ENCODE measurements at regions not wholly inside any gene's neighbourhood (a gene's known extent, or its start where the extent isn't known, plus 50 kb on each side); places are given as distances from the start of the nearest gene placed in this dataset.

- H3K4me2 ChIP-seq (ENCODE audit: low read depth, low read length, poor library complexity, severe bottlenecking) = no peak overlapping the region
- H3F3A ChIP-seq (ENCODE audit: insufficient read depth) = no peaks in the 10 kb centered on the region
- H3K27ac ChIP-seq (ENCODE audit: low read depth, low read length) = no peak overlapping the region
- no peaks in the 10 kb centered on the region for H3K9me3 ChIP-seq (ENCODE audit: insufficient read depth, low read length)
- no peaks in the 10 kb centered on the region for H3K36me3 ChIP-seq (ENCODE audit: low read length)
- TF ChIP-seq EZH2phosphoT487 (conservative IDR thresholded peaks at IDR 0.05; ENCODE audit: low read length) = no peak
- TF ChIP-seq, protein P1, sequence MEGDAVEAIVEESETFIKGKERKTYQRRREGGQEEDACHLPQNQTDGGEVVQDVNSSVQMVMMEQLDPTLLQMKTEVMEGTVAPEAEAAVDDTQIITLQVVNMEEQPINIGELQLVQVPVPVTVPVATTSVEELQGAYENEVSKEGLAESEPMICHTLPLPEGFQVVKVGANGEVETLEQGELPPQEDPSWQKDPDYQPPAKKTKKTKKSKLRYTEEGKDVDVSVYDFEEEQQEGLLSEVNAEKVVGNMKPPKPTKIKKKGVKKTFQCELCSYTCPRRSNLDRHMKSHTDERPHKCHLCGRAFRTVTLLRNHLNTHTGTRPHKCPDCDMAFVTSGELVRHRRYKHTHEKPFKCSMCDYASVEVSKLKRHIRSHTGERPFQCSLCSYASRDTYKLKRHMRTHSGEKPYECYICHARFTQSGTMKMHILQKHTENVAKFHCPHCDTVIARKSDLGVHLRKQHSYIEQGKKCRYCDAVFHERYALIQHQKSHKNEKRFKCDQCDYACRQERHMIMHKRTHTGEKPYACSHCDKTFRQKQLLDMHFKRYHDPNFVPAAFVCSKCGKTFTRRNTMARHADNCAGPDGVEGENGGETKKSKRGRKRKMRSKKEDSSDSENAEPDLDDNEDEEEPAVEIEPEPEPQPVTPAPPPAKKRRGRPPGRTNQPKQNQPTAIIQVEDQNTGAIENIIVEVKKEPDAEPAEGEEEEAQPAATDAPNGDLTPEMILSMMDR (IDR thresholded peaks at IDR 0.05; ENCODE audit: insufficient read depth, low read length, poor library complexity, severe bottlenecking) = no peak
- no peaks in the 10 kb centered on the region for H3K79me2 ChIP-seq (ENCODE audit: insufficient read depth, low read length)
- H4K20me1 ChIP-seq (ENCODE audit: low read depth, low read length) = no peaks in the 10 kb centered on the region
- H2AFZ ChIP-seq (ENCODE audit: low read depth, low read length, severe bottlenecking) = no peak overlapping the region
- no peaks in the 10 kb centered on the region for H3K27me3 ChIP-seq (ENCODE audit: low read length)
- H3K4me3 ChIP-seq (ENCODE audit: insufficient read depth, low read length, poor library complexity, severe bottlenecking) = no peak overlapping the region
- no peak overlapping the region for H3K9ac ChIP-seq (ENCODE audit: low read length)
- no peaks in the 10 kb centered on the region for H3K9me2 ChIP-seq (replicated peaks; ENCODE audit: insufficient read depth, low read length)
Measured at GRCh38 chr18:38481576-38481975, 916.0 kb upstream of the CELF4 start.

DNA sequence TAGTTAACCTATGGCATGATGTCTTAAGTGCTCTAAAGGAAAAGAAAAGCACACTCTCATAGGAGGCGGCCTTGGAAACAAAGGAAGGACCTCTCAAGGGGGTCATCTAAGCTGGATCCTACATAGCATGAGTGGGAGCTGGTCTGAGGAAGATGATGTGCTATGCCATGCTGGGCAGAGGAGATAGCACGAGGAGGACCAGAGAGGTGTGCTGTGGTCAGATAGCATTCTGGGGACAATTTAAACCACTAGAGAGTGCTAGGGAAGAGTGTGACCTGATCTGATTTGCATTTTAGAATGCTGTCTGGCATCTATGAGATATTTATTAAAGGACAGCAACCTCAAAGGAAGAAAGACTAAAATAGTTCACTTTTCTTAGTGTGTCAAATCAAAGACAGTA is 910.1 kb upstream of the CELF4 start:
- Histone ChIP-seq H3K9me2 (replicated peaks; ENCODE audit: insufficient read depth, low read length) (no peaks in the 10 kb centered on the region), H3K4me2 (ENCODE audit: low read depth, low read length, poor library complexity, severe bottlenecking) (no peak overlapping the region), H3K36me3 (ENCODE audit: low read length) (no peaks in the 10 kb centered on the region), H3F3A (ENCODE audit: insufficient read depth) (no peaks in the 10 kb centered on the region), H3K79me2 (ENCODE audit: insufficient read depth, low read length) (no peaks in the 10 kb centered on the region), H3K27ac (ENCODE audit: low read depth, low read length) (no peak overlapping the region), H3K9ac (ENCODE audit: low read length) (no peak overlapping the region), H2AFZ (ENCODE audit: low read depth, low read length, severe bottlenecking) (no peak overlapping the region), H3K27me3 (ENCODE audit: low read length) (no peaks in the 10 kb centered on the region), H3K9me3 (ENCODE audit: insufficient read depth, low read length) (no peaks in the 10 kb centered on the region), H3K4me3 (ENCODE audit: insufficient read depth, low read length, poor library complexity, severe bottlenecking) (no peak overlapping the region), H4K20me1 (ENCODE audit: low read depth, low read length) (no peaks in the 10 kb centered on the region)
- TF ChIP-seq, protein P1 (IDR thresholded peaks at IDR 0.05; ENCODE audit: insufficient read depth, low read length, poor library complexity, severe bottlenecking) = no peak
- TF ChIP-seq EZH2phosphoT487 (conservative IDR thresholded peaks at IDR 0.05; ENCODE audit: low read length) = no peak

DNA sequence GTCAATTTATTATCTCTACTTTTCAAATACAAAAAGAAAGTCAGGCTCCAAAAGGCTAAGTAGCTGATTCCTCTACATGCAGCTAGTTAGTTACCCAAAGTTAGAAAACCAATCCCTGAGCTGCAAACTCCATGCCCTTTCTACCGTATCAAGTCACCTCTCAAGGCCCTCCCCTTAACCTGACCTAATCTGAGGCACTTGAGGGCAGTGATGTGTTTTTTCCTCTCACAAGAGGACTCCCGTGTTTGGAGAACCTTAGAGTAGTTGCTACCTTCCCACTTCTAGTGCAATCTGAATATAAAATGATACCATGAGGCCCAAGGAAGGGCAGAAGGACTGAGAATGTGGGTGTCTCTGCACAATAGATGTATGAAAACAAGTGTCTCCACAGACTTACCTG is 907.9 kb upstream of the CELF4 start:
- no peaks in the 10 kb centered on the region for H3K27me3 ChIP-seq (ENCODE audit: low read length)
- no peak overlapping the region for H3K9ac ChIP-seq (ENCODE audit: low read length)
- H3K9me2 ChIP-seq (replicated peaks; ENCODE audit: insufficient read depth, low read length) = no peaks in the 10 kb centered on the region
- no peak overlapping the region for H2AFZ ChIP-seq (ENCODE audit: low read depth, low read length, severe bottlenecking)
- H3K9me3 ChIP-seq (ENCODE audit: insufficient read depth, low read length) = no peaks in the 10 kb centered on the region
- no peaks in the 10 kb centered on the region for H3F3A ChIP-seq (ENCODE audit: insufficient read depth)
- no peak overlapping the region for H3K4me2 ChIP-seq (ENCODE audit: low read depth, low read length, poor library complexity, severe bottlenecking)
- no peaks in the 10 kb centered on the region for H4K20me1 ChIP-seq (ENCODE audit: low read depth, low read length)
- TF ChIP-seq EZH2phosphoT487 (conservative IDR thresholded peaks at IDR 0.05; ENCODE audit: low read length) = no peak
- TF ChIP-seq, protein P1 (IDR thresholded peaks at IDR 0.05; ENCODE audit: insufficient read depth, low read length, poor library complexity, severe bottlenecking) = no peak
- no peak overlapping the region for H3K27ac ChIP-seq (ENCODE audit: low read depth, low read length)
- H3K36me3 ChIP-seq (ENCODE audit: low read length) = no peaks in the 10 kb centered on the region
- H3K79me2 ChIP-seq (ENCODE audit: insufficient read depth, low read length) = no peaks in the 10 kb centered on the region
- no peak overlapping the region for H3K4me3 ChIP-seq (ENCODE audit: insufficient read depth, low read length, poor library complexity, severe bottlenecking)

Data from SU-DHL-6 (cell line).